ENCODE measurements at regions not wholly inside any gene's neighbourhood (a gene's known extent, or its start where the extent isn't known, plus 50 kb on each side); places are given as distances from the start of the nearest gene placed in this dataset.
"Not testable (repeated sequence)": the region's sequence is repeated elsewhere in the genome, so short reads cannot be mapped to it uniquely, and the experiment has no call there.

- DNase-seq (ENCODE audit: low spot score) = no peak
These were observed 224.5 kb upstream of the TAPT1 start for GRCh38 chr4:16450724-16451123.

- no peak for DNase-seq (ENCODE audit: low spot score)
These were observed 223.8 kb upstream of the TAPT1 start for GRCh38 chr4:16450031-16450430.

DNA sequence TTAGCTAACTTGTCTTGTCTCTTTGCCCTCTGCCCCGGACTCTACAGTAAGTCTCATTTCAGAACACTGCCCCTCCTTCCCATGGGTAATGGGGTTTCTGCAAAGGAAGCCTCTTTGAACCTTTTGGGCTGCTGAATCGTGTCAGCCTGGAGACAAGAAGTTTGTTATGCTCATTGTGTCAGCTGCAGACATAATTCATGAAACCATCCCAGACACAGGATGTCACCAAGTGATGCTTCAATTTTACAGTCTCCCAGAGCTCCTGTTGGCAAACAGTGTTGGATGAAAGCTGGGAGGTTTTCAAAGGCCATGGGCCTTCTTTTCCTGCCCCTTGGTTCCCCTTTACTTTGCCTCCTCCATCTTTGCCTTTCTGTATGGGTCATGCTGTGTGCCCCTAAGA lies 223.1 kb upstream of the TAPT1 start:
- no peak for DNase-seq (ENCODE audit: low spot score)

DNA sequence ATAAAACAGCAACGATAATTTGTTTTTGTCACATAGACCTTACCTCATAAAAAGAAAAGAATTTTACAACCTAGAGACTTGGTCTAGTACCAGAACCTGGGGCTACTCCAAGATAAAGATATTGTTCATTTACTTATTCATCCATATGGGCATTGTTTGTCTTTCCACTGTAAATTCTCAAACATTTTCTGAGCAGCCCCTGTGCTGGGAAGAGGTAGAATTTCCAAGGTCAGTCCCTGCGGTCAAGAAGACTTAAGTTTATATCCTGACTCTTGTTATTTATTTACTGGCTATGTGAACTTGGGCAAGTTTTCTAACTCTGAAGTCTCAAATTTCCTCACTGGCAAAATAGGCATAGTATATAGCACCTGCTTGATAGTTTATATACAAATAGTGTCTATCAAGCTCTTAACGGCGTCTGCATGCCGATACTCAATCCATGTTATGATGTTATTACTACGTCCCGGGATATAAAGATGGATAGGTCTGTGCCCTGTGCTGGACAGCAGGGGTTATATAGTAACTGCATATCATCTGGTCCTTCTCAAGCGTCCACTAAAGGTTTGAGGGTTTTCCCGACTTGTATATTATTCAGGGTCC lies 222.1 kb upstream of the TAPT1 start:
- no peak for DNase-seq (ENCODE audit: low spot score)

DNA sequence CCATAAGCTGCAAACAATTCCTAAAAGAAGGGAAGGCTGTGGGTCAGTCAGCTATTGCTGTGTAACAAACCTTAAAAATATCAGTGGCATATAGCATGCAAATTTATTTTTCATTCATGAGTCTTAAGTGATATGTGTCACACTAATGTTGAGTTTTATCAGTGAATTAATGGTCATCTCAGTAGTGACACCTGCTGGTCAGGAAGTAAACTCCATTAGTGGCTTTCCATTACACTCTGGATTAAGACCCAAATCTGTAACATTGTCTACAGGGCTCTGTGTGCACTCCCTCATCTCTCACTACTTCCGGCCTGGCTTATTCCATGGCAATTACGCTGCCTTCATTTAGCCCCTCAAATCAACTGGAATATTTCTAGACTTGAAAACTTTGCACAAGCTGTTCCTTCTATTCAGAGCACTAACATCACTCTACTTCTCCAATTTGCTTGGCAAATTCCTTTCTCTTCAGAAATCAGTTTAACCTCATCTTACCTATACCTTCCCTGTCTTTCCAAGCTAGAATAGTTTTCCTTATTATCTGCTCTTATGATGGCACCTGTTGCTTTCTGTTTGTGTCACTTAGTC lies 217.3 kb upstream of the TAPT1 start:
- DNase-seq (ENCODE audit: low spot score) = peak; percentile 70

- no peak for DNase-seq (ENCODE audit: low spot score)
These were observed 216.0 kb upstream of the TAPT1 start for GRCh38 chr4:16442296-16442695.

- no peak for DNase-seq (ENCODE audit: low spot score)
These were observed 213.5 kb upstream of the TAPT1 start for GRCh38 chr4:16439768-16440167.

- DNase-seq (ENCODE audit: low spot score) = no peak
These were observed 212.7 kb upstream of the TAPT1 start for GRCh38 chr4:16438986-16439385.

GRCh38 chr4:16437836-16438235 lies 211.6 kb upstream of the TAPT1 start:
- no peak for DNase-seq (ENCODE audit: low spot score)

GRCh38 chr4:16431866-16432265 lies 205.6 kb upstream of the TAPT1 start:
- no peak for DNase-seq (ENCODE audit: low spot score)

GRCh38 chr4:16418814-16419213 lies 192.5 kb upstream of the TAPT1 start:
- no peak for DNase-seq (ENCODE audit: low spot score)

- DNase-seq (ENCODE audit: low spot score) = no peak
These were observed 190.9 kb upstream of the TAPT1 start for GRCh38 chr4:16417198-16417597.

- no peak for DNase-seq (ENCODE audit: low spot score)
These were observed 190.3 kb upstream of the TAPT1 start for GRCh38 chr4:16416601-16417000.

GRCh38 chr4:16415751-16416150 lies 189.5 kb upstream of the TAPT1 start:
- DNase-seq (ENCODE audit: low spot score) = no peak

DNA sequence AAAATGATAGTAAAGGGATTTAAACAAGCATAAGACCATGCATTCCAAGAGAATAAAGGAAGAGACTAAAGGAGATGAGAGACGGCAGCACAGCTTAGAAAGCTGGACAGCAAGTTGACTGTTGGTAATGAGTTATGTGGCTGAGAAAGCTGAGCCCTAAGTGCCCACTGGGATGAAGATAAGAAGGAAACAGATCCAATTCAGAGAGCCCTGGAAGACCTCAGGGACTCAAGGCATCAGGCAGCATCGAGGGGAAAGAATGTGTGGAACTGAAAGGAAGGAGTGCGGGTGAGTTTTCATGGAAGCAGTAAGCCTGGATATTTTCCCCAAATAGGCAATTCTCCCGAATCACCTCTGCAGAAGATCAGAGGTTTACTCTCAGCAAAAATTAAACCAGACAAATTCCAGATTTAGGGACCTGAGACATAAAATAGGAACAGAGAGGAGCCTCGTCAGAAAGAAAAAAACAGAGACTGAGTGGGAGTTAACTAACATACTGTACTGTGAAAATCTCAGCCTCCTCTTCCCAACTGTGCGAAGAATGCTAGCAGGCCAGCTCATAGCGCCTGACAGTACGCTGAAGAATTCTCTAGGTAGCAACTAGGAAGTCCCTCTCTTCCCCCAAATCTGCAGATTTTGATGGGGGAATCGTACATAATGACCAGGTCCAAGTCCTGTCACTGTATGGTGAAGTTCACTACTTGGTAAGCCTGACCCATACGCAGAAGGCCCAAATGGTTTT lies 187.7 kb upstream of the TAPT1 start:
- no peak for DNase-seq (ENCODE audit: low spot score)

GRCh38 chr4:16411501-16412085 lies 185.3 kb upstream of the TAPT1 start:
- DNase-seq (ENCODE audit: low spot score) = no peak

- DNase-seq (ENCODE audit: low spot score) = not testable (repeated sequence)
These were observed 166.9 kb upstream of the TAPT1 start for GRCh38 chr4:16393216-16393615.

DNA sequence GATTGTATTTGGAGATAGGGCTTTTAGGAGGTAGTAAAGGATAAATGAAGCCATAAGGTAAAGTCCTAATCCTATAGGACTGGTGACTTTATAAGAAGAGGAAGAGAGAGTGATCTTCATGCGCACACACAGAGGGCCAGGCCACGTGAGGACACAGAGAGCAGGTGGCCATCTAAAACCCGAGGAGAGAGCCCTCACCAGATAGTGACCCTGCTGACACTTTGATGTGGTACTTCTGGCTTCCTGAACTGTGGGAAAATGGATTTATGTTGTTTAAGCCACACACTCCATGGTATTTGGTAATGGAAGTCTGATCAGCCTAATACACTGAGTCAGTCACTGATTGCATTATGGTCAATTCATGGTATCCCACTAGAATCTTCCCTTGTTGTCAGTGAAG lies 164.9 kb upstream of the TAPT1 start:
- no peak for DNase-seq (ENCODE audit: low spot score)

DNA sequence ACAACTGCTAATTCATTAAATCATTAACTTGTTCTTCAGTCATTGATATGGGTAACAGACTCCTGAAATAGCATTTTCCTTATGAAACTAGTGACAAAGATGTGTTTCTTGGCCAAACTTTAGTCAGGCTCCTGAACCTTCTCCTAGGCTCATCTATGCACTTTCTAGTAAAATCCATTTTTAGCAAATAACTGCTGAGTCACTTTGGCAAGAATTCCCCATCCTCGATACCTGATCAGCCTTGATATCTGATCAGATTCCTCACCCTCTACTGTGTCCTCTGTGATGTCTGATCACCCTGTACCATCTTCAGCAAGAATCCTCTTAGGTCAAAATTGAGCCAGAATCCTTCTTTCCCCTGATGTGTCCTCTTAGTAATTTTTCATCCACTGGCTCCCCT lies 161.2 kb upstream of the TAPT1 start:
- no peak for DNase-seq (ENCODE audit: low spot score)

DNA sequence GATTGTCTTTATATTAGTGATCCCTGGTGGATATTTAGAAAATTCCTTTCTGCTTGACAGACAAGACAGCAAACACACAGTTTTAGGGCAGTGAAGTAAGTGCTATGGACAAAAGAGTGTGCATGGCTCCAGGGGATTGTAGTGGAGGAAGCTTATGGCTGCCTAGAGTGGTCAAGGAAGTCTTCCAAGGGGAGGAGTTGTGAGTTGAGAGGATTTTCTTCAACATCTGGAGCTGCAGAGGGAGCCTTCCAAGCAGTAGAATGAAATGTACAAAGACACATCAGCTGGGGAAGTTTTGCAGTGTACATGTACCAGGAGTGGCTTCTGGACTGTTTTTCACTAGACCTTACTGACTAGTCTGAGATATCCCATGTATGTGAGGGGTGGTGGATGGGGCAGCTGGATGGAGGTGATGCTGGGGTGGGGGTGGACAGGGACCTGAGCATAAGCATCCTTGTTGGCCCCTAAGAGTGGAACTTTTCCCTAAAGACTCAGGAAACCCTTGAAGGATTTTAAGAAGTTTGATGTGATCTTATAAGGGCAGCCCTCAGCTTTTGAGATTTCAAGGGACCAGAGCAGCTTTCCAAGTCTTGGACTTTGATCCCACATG lies 160.5 kb upstream of the TAPT1 start:
- no peak for DNase-seq (ENCODE audit: low spot score)

GRCh38 chr4:16384576-16384975 lies 158.3 kb upstream of the TAPT1 start:
- DNase-seq (ENCODE audit: low spot score) = no peak

DNA sequence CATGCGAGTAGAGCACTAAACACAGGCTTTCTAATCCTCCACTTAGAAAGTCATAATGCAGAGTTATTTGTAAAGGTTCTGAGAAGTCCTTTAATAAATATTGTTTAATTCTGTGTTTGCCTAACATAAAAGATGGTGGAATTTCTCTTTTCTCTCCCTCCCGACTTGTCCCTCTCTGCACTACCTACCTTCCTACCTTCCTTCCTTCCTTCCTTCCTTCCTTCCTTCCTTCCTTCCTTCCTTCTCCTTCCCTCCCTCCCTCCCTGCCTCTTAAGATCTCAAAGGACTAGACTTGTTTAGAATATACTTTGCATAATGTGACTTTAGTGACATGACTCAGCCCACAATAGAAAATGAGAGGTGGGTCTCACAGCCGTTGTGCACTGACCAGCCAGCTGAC lies 156.3 kb upstream of the TAPT1 start:
- DNase-seq (ENCODE audit: low spot score) = no peak

DNA sequence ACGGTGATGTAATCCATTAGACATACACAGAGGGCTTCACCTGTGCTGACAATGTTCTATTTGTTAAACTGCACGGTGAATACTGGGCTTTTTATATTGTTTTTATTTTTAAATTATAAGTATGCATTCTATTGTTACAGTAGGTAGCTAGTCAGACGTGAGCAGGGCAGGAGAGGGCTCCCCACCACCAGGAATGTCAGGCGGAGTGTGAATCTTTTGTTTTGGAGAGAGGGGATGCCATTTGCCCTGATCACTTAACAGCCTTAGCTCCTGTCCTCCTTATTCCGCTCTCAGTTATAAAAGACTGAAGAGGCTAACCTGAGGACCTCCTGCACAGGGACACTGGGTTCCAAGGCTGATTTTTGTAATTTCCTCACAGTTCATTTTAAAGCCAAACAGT lies 151.6 kb upstream of the TAPT1 start:
- no peak for DNase-seq (ENCODE audit: low spot score)
